ENCODE measurements at regions not wholly inside any gene's neighbourhood (a gene's known extent, or its start where the extent isn't known, plus 50 kb on each side); places are given as distances from the start of the nearest gene placed in this dataset.

DNA sequence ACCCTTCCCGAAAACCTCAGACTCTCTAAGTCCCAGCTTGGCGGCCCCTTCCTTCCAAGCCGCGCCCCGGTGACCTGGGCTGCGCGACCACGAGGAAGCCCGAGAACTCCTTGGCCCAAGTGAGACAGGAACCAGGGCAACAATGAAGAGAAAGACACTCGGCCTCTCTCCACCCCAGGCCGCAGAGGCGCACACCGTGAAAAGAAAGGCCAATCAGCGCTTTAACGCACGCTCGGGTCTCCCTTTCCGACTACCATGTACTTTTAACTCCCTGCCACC is 166.4 kb upstream of the PPP1R3A start:
- no peak for TF ChIP-seq EZH2phosphoT487 (IDR thresholded peaks at IDR 0.05; ENCODE audit: insufficient read depth, low read depth)
- TF ChIP-seq EZH2 (IDR thresholded peaks at IDR 0.05; ENCODE audit: insufficient read depth, poor library complexity, severe bottlenecking) = no peak
